ENCODE measurements at regions not wholly inside any gene's neighbourhood (a gene's known extent, or its start where the extent isn't known, plus 50 kb on each side); places are given as distances from the start of the nearest gene placed in this dataset.

- TF ChIP-seq CTCF (IDR thresholded peaks at IDR 0.05; ENCODE audit: low read depth, low read length) (no peak), POLR2A (IDR thresholded peaks at IDR 0.05; ENCODE audit: extremely low read depth, insufficient read length) (no peak), MYC (IDR thresholded peaks at IDR 0.05; ENCODE audit: low read depth, low read length) (no peak)
- TF ChIP-seq, protein P1, sequence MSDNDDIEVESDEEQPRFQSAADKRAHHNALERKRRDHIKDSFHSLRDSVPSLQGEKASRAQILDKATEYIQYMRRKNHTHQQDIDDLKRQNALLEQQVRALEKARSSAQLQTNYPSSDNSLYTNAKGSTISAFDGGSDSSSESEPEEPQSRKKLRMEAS (IDR thresholded peaks at IDR 0.05; ENCODE audit: low read depth, low read length) = no peak
These were observed 1434.7 kb downstream of the BRD1 start for GRCh38 chr22:48393041-48393370.

Measured in NB4 (cell line).